ENCODE measurements at regions not wholly inside any gene's neighbourhood (a gene's known extent, or its start where the extent isn't known, plus 50 kb on each side); places are given as distances from the start of the nearest gene placed in this dataset.

DNA sequence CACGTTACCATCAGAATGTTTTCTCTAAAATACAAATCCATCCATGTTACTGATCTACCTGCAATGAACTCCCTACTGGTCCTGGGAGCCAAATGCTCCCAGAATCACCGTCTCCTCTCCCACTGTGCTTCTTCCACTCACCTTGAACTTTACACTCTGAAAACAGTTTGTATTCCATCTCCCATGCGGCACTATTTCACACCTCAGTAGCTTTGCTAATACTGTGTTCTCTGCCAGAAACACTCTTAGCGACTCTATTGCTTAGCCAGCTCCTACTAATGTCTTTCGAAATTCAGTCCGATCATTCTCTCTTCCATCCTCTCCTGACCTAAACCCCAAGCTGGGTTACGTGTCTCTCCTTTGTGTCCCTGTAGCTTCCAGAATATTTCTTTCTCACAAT lies 284.4 kb upstream of the DUSP10 start:
- TF ChIP-seq POLR2A (IDR thresholded peaks at IDR 0.05; ENCODE audit: low read length) (no peak), GATA1 (IDR thresholded peaks at IDR 0.05; ENCODE audit: low read depth, low read length) (no peak)
